SK-N-SH (cell line): ENCODE measurements at regions not wholly inside any gene's neighbourhood (a gene's known extent, or its start where the extent isn't known, plus 50 kb on each side); places are given as distances from the start of the nearest gene placed in this dataset.

Experiments
- CTCF ChIA-PET: fragments of 300-600, 350-600 bp; formaldehyde crosslinking; extraction: SDS; loops from one replicate; lab custom pipeline; 2021; lab: Yijun Ruan, JAX
- POLR2A ChIA-PET: fragments of 350-600 bp; sonication (Branson Sonifier 250); formaldehyde crosslinking; extraction: SDS; loops from one replicate; lab custom pipeline; 2020; ENCODE audit warnings: antibody characterized with exemption, inconsistent platforms; lab: Yijun Ruan, JAX
- DNase-seq: peaks from one replicate; pipeline ENCODE4 v3.0.0; 2012
- H2AFZ ChIP-seq: fragments of 200-600 bp; sonication (generic); 2 replicates; pipeline ENCODE4 v1.8.1; 2016; ENCODE audit warnings: antibody characterized with exemption, mild to moderate bottlenecking, low read depth
- H3F3A ChIP-seq: fragments of 200-600 bp; sonication (generic); replicated peaks from 2 replicates; pipeline ENCODE3; 2016; ENCODE audit warnings: antibody characterized with exemption, mild to moderate bottlenecking; ENCODE audit not compliant: insufficient read depth
- H3K27ac ChIP-seq, 2 experiments: fragments of 200-500 bp in 1 of 2; fragments of 200-600 bp in 1 of 2; sonication (Bioruptor generic) in 1 of 2; sonication (generic), shearing (Covaris generic) in 1 of 2; 2 replicates each; pipeline versions ENCODE4 v1.5.1 to v1.6.1; 2014 to 2016; ENCODE audit warnings: low read depth in 2 of 2, inconsistent platforms in 1 of 2, low read length in 1 of 2, mild to moderate bottlenecking in 1 of 2, mixed read lengths in 1 of 2
- H3K27me3 ChIP-seq: fragments of 200-600 bp; sonication (generic), shearing (Covaris generic); 2 replicates; pipeline ENCODE4 v1.6.1; 2016; ENCODE audit warnings: mixed run types; ENCODE audit not compliant: insufficient read depth
- H3K36me3 ChIP-seq, 2 experiments: fragments of 200-500 bp in 1 of 2; fragments of 200-600 bp in 1 of 2; sonication (Bioruptor generic) in 1 of 2; sonication (generic) in 1 of 2; replicated peaks in 1 of 2; 2 replicates each; pipeline versions ENCODE3 to v1.5.1; 2014 to 2016; ENCODE audit warnings: low read length in 1 of 2, mild to moderate bottlenecking in 1 of 2; ENCODE audit not compliant: insufficient read depth in 2 of 2, control insufficient read depth in 1 of 2
- H3K4me1 ChIP-seq, 2 experiments: fragments of 200-500 bp in 1 of 2; fragments of 200-600 bp in 1 of 2; sonication (Bioruptor generic) in 1 of 2; sonication (generic), shearing (Covaris generic) in 1 of 2; 2 replicates each; pipeline versions ENCODE4 v1.5.1 to v1.6.1; 2014 to 2016; ENCODE audit warnings: low read depth in 1 of 2, low read length in 1 of 2, mixed run types in 1 of 2; ENCODE audit not compliant: insufficient read depth in 2 of 2, control insufficient read depth in 1 of 2
- H3K4me2 ChIP-seq: fragments of 200-600 bp; sonication (generic), shearing (Covaris generic); 2 replicates; pipeline ENCODE4 v1.6.1; 2017; ENCODE audit warnings: mixed run types
- H3K4me3 ChIP-seq, 2 experiments: fragments of 200-500 bp in 1 of 2; fragments of 200-600 bp in 1 of 2; sonication (Bioruptor generic) in 1 of 2; sonication (generic), shearing (Covaris generic) in 1 of 2; 2 replicates each; pipeline versions ENCODE4 v1.5.1 to v1.8.1; 2014 to 2016; ENCODE audit warnings: low read depth in 2 of 2, inconsistent platforms in 1 of 2, low read length in 1 of 2, mild to moderate bottlenecking in 1 of 2, mixed read lengths in 1 of 2, moderate library complexity in 1 of 2
- H3K79me2 ChIP-seq: fragments of 200-600 bp; sonication (generic); 2 replicates; pipeline ENCODE4 v1.8.1; 2017; ENCODE audit warnings: mild to moderate bottlenecking; ENCODE audit not compliant: insufficient read depth
- H3K9ac ChIP-seq: fragments of 200-600 bp; sonication (generic); 2 replicates; pipeline ENCODE4 v1.6.1; 2017; ENCODE audit warnings: mixed run types
- H3K9me2 ChIP-seq: fragments of 200-600 bp; sonication (generic); 2 replicates; pipeline ENCODE4 v1.6.1; 2017; ENCODE audit warnings: mixed run types
- H3K9me3 ChIP-seq: fragments of 200-600 bp; sonication (generic); 2 replicates; pipeline ENCODE4 v1.6.1; 2017; ENCODE audit warnings: mixed run types, mild to moderate bottlenecking, moderate library complexity
- H4K20me1 ChIP-seq: fragments of 200-600 bp; sonication (generic); 2 replicates; pipeline ENCODE4 v1.6.1; 2017; ENCODE audit warnings: mild to moderate bottlenecking, mixed run types; ENCODE audit not compliant: insufficient read depth
- CTCF ChIP-seq: fragments of 200-600 bp; sonication (generic); IDR thresholded peaks from 2 replicates; pipeline ENCODE4 v1.6.1; 2017; ENCODE audit warnings: antibody characterized with exemption, mild to moderate bottlenecking, moderate library complexity
- ELF1 ChIP-seq: IDR thresholded peaks from 2 replicates; pipeline ENCODE4 v1.4.0; 2012
- EZH2phosphoT487 ChIP-seq: fragments of 200-600 bp; sonication (generic); IDR thresholded peaks from 2 replicates; pipeline ENCODE4 v1.6.1; 2017; ENCODE audit warnings: low read depth, mixed run types, mild to moderate bottlenecking, antibody characterized with exemption, moderate library complexity, borderline replicate concordance
- GATA2 ChIP-seq: sonication (generic); formaldehyde crosslinking; IDR thresholded peaks from 2 replicates; pipeline ENCODE4 v1.5.0; 2020; ENCODE audit warnings: mild to moderate bottlenecking, missing genetic modification reagents
- JUND ChIP-seq: IDR thresholded peaks from 2 replicates; pipeline ENCODE4 v1.4.0; 2012
- MAX ChIP-seq: IDR thresholded peaks from 2 replicates; pipeline ENCODE4 v1.4.0; 2012; ENCODE audit warnings: low read depth
- MXI1 ChIP-seq: IDR thresholded peaks from 2 replicates; pipeline ENCODE4 v1.6.1; 2012; ENCODE audit warnings: mild to moderate bottlenecking, low read depth, low read length, improper control_type of control experiment
- RXRA ChIP-seq: IDR thresholded peaks from 2 replicates; pipeline ENCODE4 v1.4.0; 2012; ENCODE audit warnings: low read depth, mild to moderate bottlenecking, borderline replicate concordance
- SIN3A ChIP-seq: IDR thresholded peaks from 2 replicates; pipeline ENCODE4 v1.6.1; 2012; ENCODE audit warnings: low read depth, mild to moderate bottlenecking, low read length, moderate library complexity, borderline replicate concordance
- SMC3 ChIP-seq: IDR thresholded peaks from 2 replicates; pipeline ENCODE4 v1.6.1; 2012; ENCODE audit warnings: low read depth, low read length, improper control_type of control experiment
- TAF1 ChIP-seq: IDR thresholded peaks from 2 replicates; pipeline ENCODE4 v1.6.1; 2012; ENCODE audit warnings: low read depth, mild to moderate bottlenecking, low read length, moderate library complexity, borderline replicate concordance
- TCF12 ChIP-seq: IDR thresholded peaks from 2 replicates; pipeline ENCODE4 v1.4.0; 2012
- TEAD4 ChIP-seq: IDR thresholded peaks from 2 replicates; pipeline ENCODE4 v1.4.0; 2012; ENCODE audit warnings: mild to moderate bottlenecking, borderline replicate concordance; ENCODE audit not compliant: insufficient read depth
- YY1 ChIP-seq: IDR thresholded peaks from 2 replicates; pipeline ENCODE4 v1.4.0; 2012; ENCODE audit warnings: low read depth, mild to moderate bottlenecking
- WGBS: methylation state at CpG from one replicate; pipeline ENCODE4 v1.1.6; 2017; ENCODE audit warnings: low lambda C conversion rate; 5-methylcytosine and 5-hydroxymethylcytosine counted together
- TF ChIP-seq, protein P1 (sequence below): fragments of 150-350 bp; IDR thresholded peaks from 2 replicates; pipeline ENCODE4 v1.6.1; 2017; ENCODE audit warnings: antibody characterized with exemption, low read length, low read depth, borderline replicate concordance
- TF ChIP-seq, protein P2 (sequence below): IDR thresholded peaks from 2 replicates; pipeline ENCODE4 v1.4.0; 2012; ENCODE audit warnings: low read depth, borderline replicate concordance
- TF ChIP-seq, protein P3 (sequence below): fragments of 150-350 bp; IDR thresholded peaks from 2 replicates; pipeline ENCODE4 v1.6.1; 2016; ENCODE audit warnings: mild to moderate bottlenecking, low read depth, low read length

DNA sequence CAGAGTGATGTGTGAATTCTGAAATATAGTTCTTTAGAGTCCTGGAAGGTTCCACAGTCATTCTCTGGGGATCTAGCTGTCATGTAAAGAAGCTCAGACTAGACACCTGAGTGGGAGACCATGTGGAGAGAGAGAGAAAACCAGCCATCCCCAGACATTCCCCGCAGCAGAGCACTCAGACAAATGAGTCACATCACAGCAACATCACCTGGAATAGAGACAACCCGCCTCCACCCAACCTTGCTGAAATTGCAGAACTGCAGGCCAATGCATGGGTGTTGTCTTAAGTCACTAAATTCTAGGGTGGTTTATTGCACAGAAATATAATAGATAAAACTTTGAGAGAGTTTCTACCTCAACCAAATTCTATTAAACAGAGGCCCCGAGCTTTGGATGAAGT is 392.0 kb upstream of the DYNLRB2 start:
- TF ChIP-seq JUND (no peak), TCF12 (no peak), TAF1 (no peak), EZH2phosphoT487 (no peak), YY1 (no peak), MXI1 (no peak), TEAD4 (no peak), CTCF (no peak), MAX (no peak)
- TF ChIP-seq, protein P1, sequence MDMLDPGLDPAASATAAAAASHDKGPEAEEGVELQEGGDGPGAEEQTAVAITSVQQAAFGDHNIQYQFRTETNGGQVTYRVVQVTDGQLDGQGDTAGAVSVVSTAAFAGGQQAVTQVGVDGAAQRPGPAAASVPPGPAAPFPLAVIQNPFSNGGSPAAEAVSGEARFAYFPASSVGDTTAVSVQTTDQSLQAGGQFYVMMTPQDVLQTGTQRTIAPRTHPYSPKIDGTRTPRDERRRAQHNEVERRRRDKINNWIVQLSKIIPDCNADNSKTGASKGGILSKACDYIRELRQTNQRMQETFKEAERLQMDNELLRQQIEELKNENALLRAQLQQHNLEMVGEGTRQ: no peak
- peaks cover 0 to 4% of the 10 kb centered on the region in 2 experiments; a peak in 2 of 4 replicates for H3K4me1 ChIP-seq
- WGBS: 35% methylated on average over 3 of the region's 3 CpGs
- ChIA-PET POLR2A (no interaction called here), CTCF (no interaction called here)
- no peaks in the 10 kb centered on the region for H4K20me1 ChIP-seq
- DNase-seq: no peak
- H3K9me2 ChIP-seq: no peaks in the 10 kb centered on the region
- no peak overlapping the region for H2AFZ ChIP-seq
- no peaks in the 10 kb centered on the region for H3K9me3 ChIP-seq
- no peak overlapping the region for H3K4me3 ChIP-seq
- no peak overlapping the region for H3K4me2 ChIP-seq
- H3K27ac ChIP-seq: no peak overlapping the region
- H3K36me3 ChIP-seq: no peaks in the 10 kb centered on the region
- no peaks in the 10 kb centered on the region for H3F3A ChIP-seq
- H3K27me3 ChIP-seq: no peaks in the 10 kb centered on the region
- no peak overlapping the region for H3K9ac ChIP-seq
- no peaks in the 10 kb centered on the region for H3K79me2 ChIP-seq

DNA sequence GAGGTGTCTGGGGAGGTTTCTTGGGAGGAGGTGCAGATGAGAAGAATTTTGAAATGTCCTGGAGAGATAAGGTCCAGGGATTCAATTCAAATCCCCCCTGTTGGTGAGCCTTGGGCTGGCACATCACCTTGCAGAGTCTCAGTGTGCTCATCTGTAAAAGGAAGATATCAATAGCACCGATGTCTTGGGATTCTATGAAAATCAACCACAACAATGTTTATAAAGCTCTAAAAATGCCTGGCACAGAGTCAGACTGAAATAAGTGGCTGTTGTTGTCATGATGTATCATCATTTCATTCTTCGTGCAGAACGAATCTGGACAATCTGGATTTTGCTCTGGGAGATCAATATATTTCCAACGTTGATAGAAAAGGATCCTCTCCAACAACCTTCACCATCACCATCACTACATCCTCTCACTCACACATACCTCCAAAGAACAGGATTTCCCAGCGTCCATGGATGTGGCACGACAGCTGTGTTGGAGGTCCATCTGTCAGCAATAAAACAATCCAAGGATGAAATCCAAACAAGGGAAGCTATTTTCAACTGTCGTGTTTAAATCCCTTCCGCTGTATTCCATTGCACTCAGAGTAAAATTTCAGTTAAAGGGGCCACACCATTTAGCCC is 393.7 kb upstream of the DYNLRB2 start:
- CTCF ChIA-PET: no interaction called here
- H3K4me3 ChIP-seq: no peak overlapping the region

More for the DNA sequence above, 393.7 kb upstream of the DYNLRB2 start:
- POLR2A ChIA-PET: no interaction called here
- no peaks in the 10 kb centered on the region for H3K79me2 ChIP-seq
- no peaks in the 10 kb centered on the region for H3K27me3 ChIP-seq
- no peak overlapping the region for H2AFZ ChIP-seq
- no peak overlapping the region for H3K4me2 ChIP-seq
- no peak for DNase-seq
- TF ChIP-seq ELF1: no peak
- TF ChIP-seq, protein P2, sequence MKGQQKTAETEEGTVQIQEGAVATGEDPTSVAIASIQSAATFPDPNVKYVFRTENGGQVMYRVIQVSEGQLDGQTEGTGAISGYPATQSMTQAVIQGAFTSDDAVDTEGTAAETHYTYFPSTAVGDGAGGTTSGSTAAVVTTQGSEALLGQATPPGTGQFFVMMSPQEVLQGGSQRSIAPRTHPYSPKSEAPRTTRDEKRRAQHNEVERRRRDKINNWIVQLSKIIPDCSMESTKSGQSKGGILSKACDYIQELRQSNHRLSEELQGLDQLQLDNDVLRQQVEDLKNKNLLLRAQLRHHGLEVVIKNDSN: no peak
- no peak for TF ChIP-seq SMC3
- TF ChIP-seq GATA2: no peak
- TF ChIP-seq SIN3A: no peak
- TF ChIP-seq, protein P3, sequence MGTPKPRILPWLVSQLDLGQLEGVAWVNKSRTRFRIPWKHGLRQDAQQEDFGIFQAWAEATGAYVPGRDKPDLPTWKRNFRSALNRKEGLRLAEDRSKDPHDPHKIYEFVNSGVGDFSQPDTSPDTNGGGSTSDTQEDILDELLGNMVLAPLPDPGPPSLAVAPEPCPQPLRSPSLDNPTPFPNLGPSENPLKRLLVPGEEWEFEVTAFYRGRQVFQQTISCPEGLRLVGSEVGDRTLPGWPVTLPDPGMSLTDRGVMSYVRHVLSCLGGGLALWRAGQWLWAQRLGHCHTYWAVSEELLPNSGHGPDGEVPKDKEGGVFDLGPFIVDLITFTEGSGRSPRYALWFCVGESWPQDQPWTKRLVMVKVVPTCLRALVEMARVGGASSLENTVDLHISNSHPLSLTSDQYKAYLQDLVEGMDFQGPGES: no peak
- no peak for TF ChIP-seq RXRA
- no peak for TF ChIP-seq CTCF
- WGBS: 46% methylated on average over 8 of the region's 8 CpGs
- H3K9me3 ChIP-seq: no peaks in the 10 kb centered on the region
- no peaks in the 10 kb centered on the region for H3K36me3 ChIP-seq
- H3K4me1 ChIP-seq: peaks cover 0 to 2% of the 10 kb centered on the region in 2 experiments; a peak in 2 of 4 replicates
- H3K9me2 ChIP-seq: no peaks in the 10 kb centered on the region
- no peak overlapping the region for H3K9ac ChIP-seq
- no peaks in the 10 kb centered on the region for H4K20me1 ChIP-seq
- no peaks in the 10 kb centered on the region for H3F3A ChIP-seq
- no peak overlapping the region for H3K27ac ChIP-seq
